ENCODE measurements at regions not wholly inside any gene's neighbourhood (a gene's known extent, or its start where the extent isn't known, plus 50 kb on each side); places are given as distances from the start of the nearest gene placed in this dataset.

DNA sequence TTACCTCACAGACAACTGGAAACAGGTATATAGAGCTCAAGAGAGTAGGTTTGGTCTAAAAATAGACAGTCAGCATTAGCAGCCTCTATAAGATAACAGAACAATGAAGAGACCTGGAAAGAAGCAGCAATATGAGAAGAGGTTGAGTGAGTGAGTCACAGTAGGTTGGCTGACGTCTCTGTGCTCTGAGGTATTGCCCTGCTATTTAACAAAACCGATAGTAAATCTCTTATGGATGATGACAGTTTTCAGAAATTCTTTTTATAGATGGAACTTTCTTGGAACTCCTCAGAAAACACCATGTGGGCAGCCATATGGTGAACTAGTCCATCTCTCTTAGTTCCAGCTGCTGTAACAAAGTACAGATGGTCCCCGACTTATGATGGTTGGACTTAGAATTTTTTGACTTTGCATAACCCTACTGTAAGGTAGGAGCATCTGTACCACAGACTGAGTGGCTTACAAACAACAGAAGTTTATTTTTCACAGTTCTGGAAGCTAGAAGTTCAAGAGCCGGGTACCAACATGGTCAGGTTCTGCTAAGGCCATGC is 123.5 kb downstream of the MBD2 start:
- no peak for DNase-seq

DNA sequence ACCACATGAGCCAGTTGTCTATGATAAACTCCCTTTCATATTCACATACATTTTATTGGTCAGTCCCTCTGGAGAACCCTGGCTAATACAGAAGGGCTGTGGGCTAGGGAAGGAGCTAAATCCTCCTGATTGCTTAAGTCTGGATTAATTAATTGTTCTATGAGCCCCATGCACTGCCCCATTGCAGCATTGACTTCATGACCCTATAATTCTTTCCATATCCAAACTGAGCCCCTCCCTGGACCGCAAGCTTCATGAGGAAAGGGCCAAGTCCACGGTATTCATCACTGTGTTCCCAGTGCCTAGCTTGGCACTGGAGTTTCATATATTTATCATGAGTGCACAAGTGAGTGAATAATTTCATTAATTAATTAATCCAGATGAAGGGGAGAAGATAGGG is 124.0 kb downstream of the MBD2 start:
- no peak for DNase-seq

DNA sequence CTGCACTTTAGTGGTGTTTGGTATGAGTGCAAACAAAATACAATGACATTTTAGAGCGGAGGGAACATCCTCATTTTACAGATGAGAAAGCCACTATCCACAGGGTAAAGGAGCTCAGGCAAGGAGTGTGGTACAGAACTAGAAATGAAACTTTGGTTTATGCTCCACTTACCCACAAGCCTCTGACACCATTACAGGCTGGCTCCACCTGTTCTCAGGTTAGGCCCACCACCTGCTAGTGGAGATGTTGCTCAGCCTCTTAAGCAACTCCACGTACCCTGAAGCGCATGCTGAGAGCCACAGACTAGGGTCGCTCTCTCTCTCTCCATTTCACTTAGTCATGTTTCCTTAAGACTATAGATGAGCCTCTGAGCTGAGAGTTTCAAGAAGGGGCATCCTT is 130.0 kb downstream of the MBD2 start:
- no peak for DNase-seq

GRCh38 chr18:54090856-54091255 is 133.6 kb downstream of the MBD2 start:
- DNase-seq: no peak

DNA sequence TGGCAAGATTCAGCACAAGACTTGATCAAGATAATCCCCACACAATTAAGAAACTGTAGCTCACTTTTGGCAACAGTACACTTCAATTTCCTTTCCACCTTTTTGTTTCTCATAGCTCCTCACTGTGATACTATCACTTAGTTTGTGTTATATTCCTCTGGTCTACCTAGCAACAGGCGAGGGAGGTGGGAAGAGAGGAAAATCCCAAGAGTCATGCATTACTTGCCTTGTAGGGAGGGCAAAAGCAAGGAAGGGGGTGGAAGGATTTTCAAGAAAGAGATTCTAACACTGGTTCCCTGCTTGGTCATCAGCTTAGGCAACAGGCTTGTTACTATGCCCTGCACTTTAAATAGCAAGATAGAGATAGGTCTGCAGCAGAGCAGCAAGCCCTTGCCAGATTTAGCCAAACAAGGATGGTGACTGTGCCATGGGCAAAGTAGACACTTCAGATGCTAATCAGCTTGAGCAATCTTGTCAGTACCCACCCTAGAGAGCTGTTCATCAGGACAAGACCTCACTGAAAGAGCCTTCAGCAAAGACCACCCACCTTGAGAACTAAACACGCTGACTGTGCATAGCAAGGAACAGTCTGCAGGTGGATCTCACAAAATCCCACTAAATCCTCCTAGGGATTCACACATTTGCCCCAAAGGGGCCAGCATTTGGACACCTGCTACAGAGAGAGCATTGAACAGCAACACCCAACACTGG is 134.6 kb downstream of the MBD2 start:
- DNase-seq: no peak

GRCh38 chr18:54086863-54087262 is 137.6 kb downstream of the MBD2 start:
- no peak for DNase-seq

- DNase-seq: no peak
Observed at GRCh38 chr18:54086046-54086802, 138.2 kb downstream of the MBD2 start.

DNA sequence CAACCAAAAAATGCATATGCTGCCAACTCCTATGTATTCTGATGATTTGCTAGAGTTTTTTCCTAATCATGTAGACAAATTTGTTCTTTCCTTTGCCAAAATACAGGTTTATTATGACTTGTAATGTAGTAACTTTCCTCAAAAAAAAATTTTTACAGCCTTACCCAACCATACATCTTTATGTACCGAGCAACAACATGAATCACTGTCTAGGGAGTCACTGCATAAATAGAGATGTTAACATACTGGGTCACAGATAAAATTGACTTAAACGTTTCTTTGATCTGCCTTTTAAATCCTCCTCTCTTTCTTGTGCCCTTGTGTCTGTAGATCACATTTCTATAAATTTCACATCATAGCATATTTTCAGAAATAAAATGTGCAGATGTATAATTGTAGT is 143.6 kb downstream of the MBD2 start:
- no peak for DNase-seq

- DNase-seq: no peak
Observed at GRCh38 chr18:54076166-54076565, 148.3 kb downstream of the MBD2 start.

DNA sequence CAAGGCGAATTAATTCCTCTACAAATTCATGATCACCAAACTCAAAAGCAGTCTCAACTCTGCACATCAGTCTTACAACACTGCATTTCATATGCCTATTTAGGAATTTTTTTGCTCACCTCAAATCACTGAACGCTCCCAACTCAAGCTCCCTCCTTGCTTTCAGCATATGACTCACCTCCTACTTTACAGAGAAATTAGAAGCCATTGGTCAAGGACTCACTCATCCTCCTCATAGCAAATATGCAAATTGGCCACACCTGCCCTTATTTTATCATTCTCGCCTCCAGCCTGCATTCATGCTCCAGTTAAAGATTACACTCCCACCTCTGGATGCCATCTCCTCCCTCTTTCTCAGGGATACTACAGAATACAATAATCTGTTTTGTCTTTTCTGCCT is 148.8 kb downstream of the MBD2 start:
- no peak for DNase-seq

DNA sequence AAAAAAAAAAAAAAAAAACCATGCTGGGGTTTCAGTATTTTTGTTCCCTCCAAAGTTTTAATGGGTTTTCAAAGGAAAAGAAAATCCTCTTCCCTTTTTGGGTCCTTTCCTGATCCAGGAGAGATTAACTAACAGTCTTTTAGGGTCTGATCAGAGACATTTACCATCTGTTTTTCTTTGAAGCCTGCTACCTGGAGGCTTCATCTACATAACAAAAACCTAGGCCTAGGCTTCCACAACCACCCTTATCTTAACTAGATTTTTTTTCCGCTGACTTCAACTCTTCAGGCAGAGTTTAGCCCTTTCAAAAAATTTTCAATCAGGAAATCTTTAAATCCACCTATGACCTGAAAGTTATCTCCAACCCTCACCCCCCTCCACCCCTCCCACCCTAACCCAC is 154.7 kb downstream of the MBD2 start:
- DNase-seq: no peak

DNA sequence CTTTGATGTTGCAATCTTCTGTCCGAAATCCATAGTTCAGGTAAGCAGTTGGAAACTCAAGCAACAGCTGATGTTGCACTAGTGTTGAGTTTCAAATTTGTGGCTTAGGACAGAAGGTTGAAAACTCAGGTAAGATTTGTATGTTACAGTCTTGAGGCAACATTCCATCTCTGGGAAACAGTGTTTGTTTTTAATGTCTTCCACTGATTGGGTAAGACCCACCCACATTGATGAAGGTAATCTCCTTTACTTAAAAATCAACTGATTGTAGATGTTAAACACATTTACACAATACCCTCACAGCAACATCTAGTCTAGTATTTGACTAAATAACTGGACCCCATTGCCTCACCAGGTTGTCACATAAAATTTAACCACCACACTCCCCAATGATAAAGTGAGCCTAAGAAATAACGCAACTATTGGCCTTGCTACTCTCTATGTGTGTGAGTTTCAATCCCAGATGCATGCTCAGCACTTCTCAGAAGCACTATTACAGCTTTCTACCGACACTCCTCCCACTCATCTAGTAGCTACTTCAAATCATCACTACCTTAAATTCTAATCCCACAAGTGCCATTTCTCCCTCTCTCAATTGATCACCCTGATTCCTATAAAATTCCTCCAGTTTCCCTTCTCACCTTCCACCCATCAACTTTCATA is 164.0 kb downstream of the MBD2 start:
- DNase-seq: no peak

GRCh38 chr18:54052732-54053429 is 171.6 kb downstream of the MBD2 start:
- DNase-seq: no peak

DNA sequence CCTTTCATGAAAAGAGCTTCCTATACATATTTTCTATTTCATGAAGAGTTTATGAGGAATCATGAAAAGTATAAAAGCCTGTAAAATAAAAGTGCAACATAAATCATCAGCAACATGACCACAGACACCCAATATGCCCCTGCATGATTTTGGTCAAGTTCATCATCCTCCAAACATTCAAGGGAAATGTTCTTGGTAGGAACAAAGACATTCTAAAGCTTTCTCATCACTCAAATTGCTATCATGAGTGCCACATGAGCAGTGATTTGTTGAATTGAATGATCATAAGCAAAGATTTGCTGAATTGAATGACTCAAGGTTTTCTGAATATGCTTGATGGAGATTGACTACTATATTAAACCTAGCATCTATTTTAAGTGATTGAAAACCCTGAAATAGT is 172.2 kb downstream of the MBD2 start:
- DNase-seq: no peak

GRCh38 chr18:54043484-54044251 is 180.8 kb downstream of the MBD2 start:
- DNase-seq: no peak

DNA sequence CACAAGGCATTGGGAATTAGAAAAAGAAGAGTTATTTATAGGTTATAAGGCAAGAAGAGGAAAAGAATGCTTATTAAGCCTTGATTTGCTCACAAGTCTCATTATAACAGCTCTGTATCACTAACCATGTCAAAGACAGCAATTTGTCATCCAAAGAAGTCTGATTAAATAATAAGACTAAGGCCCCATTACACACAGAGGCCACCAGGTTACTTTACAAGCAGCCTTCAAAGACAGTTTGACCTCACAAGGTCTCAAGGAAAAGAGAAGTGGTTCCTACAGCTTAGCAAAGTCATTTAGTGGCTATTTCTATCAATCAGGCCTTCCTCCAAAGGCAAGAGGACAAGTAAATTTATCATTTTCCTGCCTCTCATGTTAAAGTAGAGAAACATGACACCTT is 188.5 kb downstream of the MBD2 start:
- no peak for DNase-seq

DNA sequence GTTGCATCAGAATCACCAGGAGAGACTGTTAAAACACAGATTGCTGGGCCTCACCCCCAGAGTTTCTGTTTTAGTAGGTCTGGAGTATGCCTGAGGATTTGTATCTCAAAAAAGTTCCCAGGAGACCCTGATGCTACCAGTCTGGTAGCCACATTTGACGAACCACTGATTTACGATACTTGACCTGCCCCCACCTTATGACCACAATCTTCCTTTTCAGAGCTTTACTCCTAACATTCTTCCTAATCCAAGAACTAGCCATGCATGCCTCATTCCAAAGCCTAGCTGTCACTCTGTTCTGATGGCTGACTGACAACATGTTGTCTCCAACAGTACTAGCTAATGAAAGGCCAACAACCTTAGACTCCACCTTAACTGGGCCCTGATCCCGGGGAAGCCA is 191.4 kb downstream of the MBD2 start:
- no peak for DNase-seq

DNA sequence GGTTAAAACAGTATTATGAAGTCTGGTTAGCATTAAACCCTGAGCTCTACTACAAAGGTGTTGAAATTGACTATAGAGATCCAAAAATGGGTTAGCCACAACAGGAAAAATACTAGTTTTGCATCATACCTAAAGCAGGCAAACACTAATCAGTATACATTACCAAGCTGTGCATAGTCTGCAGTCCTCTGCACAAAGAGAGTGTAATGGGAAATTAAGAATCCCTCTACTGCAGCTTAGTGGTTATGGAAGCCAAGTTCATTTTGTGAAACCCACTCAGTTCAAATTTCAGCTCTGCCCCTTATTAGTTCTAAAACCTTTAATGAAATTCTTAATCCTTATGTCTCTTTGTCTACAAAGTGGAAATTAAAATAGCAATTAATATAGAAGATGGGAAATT is 192.1 kb downstream of the MBD2 start:
- no peak for DNase-seq

- no peak for DNase-seq
Observed at GRCh38 chr18:54031243-54031642, 193.2 kb downstream of the MBD2 start.

DNA sequence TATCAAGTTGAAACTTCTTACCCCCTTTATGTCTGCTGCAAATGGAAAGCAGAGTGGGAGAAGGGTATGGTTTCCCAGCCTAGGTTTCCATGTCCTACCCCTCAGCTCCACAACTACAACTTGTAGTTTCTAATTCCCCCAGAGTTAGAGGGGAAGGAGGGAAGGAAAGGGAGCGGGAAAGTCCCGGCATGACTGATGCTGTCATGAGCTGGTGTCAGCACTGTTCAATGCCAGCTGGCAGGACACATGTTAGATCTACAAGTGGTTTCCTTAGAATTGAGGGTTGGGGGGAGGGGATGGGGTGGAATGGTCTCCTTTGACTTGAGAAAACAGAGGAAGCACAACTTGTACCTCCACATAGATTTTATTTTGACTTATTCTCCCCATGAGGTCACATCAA is 194.0 kb downstream of the MBD2 start:
- DNase-seq: no peak

- DNase-seq: no peak
Observed at GRCh38 chr18:54023471-54023870, 201.0 kb downstream of the MBD2 start.

- no peak for DNase-seq
Observed at GRCh38 chr18:54020966-54021365, 203.5 kb downstream of the MBD2 start.

Measured in NCI-H510A treated with DMSO at 0.1 percent for 48 hours (cell line).